ENCODE measurements at regions not wholly inside any gene's neighbourhood (a gene's known extent, or its start where the extent isn't known, plus 50 kb on each side); places are given as distances from the start of the nearest gene placed in this dataset.
"Not testable (repeated sequence)": the region's sequence is repeated elsewhere in the genome, so short reads cannot be mapped to it uniquely, and the experiment has no call there.

DNA sequence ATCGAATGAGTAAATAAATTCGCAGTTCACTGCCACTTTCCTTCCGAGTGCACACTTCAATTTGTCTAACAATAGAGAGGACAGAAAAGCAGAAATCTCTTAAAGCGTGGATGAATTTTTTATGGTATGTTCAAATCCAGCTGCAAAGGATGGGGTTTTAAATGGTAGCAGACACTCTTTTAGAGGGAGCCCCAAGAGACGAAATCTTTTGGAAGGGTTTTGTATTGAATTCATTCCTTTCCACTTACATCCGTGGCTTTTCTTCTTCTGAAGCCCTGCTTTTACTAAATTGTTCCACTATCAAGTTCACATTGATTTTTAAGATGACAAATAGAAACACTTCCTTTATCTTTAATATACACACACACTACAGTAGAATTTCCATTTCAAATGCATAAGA is 680.7 kb downstream of the NR4A2 start:
- DNase-seq, result no peak

DNA sequence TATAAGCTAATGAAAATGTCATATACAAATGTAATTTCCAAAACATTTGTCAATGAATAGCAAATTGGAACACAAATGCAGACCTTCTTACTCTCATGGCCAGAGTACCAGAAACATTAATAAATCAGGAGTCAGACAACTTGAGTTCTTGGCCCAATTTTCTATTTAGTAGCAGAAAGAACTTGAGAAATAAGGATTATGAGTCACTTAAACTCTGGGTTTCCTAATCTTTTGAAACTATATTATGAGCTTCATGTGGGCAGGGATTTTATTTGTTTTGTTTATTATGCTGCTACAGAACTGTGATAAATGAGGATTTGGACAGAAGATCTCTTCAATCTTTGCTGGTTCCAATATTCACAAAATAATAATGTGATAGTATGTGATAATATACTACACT is 686.7 kb downstream of the NR4A2 start:
- no peak for DNase-seq

DNA sequence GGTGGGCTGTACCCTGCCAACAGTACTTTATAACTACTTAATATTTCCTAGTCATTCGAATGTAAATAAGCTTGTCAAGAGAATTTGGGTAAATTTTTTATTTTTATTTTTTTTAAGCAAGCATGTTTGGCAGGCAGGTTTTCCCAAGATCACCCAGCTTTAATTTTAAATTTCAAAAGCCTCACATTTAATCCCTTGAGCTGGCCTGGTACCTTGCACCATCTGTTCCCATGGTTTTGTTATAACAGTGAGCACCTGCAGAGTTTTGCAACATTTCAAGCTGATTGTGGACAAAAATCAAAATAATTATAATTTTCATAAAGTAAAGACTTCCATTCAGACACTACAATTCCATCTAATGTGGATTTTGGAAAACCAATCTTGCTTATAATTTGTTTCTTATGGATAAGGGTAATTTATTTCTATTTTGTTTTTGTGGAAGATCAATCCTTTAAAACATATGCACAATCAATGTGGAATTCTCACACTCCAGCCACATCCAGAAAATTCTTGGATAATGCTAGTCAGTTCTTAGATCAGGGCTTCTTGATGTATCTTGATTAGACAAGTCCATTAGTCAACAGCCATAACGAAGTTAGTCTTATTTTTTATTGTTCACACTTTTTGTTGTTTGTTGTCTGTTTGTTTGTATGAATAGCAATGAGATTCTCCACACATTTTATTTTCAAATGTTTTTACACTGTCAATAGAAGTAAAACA is 689.3 kb downstream of the NR4A2 start:
- no peak for DNase-seq

DNA sequence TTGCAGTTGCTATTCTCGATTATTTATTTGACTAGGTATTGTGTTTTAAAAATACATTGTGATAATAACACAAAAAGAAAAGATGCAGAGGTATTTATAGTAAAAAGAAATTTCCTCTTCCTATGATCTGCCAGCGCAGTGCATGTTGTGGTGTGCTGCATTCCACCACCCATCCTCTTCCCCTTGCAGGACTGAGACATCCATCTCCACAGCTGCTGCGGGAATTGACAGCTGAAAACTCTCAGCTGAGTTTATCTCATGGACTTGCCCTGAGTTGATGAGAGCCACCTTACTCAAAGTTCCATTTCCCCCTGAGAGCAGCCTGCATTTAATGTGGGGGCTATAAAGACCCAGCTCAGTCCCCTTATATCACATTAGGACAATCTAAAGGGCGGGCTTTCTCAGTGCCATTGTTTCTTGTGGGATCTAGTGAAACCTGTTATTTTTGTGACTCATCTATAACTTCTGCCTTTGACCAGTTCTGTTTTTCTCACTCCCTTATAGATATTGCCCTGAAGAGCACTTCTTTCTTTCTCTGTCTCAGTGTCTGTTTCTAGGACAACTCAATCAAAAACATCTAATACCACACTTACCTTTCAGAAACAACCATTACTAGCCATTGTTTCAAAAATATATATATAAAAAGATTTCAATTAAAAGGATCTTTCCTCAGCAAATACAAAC is 698.5 kb downstream of the NR4A2 start:
- no peak for DNase-seq

DNA sequence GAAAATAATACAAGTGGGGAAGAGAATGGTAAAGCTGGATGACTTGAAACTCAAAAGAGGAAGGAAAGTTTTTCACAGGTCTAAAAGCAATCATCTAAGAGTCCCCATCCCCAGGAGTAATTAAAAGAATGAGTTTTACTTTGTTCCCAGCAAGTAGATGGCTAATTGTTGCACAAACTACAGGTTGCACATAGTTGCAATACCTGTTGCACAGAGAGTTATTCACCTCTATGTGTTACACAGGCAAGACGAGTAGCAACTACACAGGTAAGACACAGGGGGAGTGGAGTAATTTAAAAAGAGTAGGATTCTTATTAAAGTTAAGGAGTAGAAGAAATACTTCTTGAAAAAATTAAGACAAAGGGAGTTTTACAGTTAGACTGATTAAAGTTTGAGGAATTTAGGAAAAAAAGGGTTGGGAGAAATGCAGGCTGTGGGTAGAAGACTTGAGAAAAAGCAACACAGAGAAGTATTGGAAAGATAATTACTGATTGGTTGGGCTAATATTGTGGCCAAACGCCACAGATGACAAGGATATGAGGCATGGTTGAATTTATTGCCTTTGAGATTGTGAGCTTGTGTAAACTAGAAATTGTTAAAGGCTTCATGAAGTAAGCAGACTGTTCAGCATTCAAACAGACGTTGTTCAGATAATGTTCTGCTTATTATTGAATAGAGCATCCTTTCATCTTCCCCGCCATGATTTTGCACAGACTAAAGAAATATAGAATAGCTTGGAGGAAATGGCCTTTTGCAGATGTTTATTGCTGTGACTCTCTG is 699.3 kb downstream of the NR4A2 start:
- no peak for DNase-seq

DNA sequence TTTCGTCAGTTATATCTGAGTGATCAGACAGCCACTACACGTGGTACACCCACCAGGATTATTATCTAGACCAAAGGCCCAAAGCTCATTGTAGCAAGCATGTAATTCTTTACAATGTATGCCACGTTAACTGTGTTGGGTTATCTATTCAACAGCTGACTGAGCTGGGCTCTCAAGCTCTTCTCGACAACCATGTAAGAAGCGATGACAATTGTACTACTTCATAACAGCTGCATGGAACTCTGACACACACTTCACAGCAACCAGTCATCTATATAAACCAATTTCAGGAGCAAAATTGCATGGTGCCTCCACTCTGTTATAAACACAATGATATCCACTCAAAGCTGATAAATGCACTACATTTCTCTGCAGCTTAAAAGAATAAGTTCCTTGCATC is 701.8 kb downstream of the NR4A2 start:
- DNase-seq, result no peak

DNA sequence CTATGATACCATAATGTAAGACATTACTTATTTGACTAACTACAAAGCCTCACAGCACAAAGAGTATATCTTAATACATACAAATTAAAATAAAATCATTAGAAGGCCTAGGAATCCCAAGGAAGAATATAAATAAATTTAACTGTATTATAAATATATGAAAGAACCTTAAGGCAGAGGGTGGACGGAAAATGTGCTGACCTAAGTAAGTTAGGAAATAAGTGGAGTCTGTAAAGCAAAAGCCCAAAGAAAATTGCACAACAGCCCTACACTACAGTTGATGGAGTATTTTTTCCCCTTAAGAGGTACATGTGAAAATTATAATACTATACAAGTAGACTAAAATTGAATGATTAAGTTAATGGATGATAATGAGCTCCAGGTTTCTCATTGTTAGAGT is 710.1 kb downstream of the NR4A2 start:
- no peak for DNase-seq

DNA sequence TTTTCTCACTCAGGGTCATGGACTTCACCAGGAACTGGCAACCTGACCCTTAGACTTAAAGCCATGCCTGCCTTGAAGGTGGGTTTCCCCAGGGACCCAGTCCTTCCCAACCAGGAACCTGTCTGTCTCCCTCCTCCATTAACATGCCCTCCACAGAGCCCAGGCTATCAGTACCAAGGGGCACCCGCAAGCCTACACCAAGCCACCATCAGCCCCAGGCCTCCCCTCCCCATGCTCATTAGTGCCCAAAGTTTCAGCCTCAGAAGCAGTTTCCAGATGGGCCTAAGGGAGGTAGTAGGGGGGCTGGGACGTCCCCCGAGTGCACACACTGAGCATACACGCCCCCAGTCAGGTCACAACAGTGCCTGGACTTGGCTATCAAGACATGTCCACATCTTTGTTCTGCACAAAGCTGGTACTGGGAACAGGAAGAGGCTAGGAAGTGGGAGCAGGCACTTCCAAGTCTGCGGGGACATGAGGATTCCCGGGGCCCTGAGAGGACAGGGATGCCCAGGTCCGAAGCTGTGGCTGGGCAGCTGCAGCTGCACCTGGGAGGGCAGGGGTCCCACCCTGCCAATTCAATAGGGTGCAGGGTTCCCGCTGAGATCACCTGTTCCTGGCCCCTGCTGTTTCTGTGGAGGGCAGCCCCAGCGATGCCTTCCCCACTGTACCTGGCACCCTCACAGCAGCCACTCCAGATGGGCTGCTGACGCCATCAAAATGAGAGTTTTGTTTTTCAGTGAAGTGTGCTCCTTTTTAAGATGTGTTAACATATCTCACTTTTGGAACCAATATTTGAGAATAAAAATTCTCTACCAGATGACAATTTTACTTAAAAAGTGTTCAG is 731.4 kb downstream of the NR4A2 start:
- DNase-seq, result no peak

DNA sequence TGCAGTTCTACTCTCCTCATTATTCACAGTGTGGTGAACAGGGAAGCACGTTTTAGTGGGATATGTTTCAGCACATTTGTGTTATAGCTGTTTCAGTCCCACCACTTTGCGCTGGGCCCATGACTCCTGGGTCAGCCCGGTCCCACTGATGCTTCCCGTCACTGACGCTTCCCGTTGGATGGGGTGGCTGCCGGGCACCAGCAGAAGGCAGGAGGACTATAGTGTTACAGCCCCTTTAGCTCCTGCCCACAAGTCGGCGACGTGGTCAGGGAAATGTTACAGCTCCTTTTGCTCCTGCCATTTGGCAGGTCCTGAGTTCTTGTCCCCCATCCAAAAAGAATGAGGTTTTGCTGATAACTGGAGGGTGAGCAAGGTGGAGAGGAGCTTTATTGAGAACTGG is 732.2 kb downstream of the NR4A2 start:
- no peak for DNase-seq

DNA sequence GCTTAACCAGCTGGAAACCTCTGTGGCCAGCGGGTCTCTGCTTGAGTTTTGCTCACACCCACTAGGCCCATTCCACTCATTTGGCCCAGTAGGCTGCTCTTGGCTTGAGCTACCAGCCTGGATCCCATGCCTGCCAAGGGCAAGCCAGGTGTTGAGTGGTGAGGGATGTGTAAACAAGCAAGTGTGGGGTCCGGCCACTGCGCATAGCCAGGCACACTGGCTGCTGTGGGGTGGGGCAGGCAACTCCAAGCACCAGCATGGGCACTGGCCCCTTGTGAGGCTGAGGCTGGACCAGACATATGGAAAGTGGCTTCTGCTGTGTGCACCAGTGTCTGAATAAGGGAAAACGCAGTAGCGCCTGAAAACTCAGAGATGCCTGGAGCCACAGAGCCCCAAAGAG is 732.7 kb downstream of the NR4A2 start:
- DNase-seq, result no peak

DNA sequence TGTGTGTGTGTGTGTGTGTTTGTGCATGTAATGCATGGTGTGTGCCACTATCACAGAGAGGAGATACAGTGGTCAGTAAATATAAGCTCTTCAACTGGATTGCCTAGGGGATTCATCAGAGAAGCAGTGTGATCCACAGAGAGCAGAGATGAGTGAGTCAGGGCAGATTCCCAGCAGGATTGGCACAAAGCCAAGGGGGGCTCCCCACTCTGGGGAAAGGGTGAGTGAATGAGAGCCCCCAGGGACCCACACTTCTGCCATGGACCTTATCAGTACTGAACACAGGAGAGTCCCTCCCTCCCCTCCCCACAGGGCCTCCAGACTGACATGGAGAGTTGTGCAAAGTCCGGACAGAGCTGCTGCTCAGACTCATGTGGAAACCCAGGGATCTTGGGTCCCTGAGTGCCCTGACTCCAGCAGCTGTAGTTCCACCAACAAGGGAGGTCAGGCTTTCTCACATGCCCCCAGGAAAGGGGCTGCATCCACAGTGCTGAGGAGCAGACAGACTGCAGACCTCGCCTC is 748.8 kb downstream of the NR4A2 start:
- DNase-seq, result no peak

DNA sequence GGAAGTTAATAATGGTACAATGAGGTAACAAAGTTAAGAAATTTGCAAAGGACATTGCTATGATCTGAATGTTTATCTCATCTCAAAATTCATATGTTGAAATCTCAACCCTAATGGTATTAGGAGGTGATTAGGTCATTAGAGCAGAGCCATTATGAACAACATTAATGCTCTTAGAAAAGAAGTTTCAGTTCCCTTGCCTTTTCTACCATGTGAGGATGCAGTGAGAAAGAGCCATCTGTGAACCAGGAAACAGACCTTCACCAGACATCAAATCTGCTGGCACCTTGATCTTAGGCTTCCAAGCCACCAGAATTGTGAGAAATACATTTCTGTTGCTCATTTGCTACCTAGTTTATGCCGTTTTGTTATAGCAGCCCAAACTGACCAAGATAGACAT is 757.6 kb downstream of the NR4A2 start:
- no peak for DNase-seq

DNA sequence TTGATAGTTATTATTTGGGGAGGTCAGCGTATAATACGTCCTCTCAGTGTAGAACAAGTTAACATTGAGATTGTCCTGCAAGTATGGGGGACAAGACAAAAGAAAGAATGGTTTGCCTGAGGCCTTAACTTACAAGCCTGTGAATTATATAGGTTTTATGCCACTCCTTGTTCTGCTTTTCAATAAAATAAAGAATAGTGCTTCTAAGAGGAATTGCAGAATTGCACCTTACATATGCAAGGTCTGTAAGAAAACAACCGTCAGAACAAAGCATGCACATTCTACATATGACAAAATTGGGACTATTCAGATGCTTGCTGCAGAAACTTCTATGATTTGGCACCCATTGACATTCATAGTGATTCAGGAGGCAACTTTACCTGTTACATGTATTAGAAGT is 785.0 kb downstream of the NR4A2 start:
- no peak for DNase-seq

DNA sequence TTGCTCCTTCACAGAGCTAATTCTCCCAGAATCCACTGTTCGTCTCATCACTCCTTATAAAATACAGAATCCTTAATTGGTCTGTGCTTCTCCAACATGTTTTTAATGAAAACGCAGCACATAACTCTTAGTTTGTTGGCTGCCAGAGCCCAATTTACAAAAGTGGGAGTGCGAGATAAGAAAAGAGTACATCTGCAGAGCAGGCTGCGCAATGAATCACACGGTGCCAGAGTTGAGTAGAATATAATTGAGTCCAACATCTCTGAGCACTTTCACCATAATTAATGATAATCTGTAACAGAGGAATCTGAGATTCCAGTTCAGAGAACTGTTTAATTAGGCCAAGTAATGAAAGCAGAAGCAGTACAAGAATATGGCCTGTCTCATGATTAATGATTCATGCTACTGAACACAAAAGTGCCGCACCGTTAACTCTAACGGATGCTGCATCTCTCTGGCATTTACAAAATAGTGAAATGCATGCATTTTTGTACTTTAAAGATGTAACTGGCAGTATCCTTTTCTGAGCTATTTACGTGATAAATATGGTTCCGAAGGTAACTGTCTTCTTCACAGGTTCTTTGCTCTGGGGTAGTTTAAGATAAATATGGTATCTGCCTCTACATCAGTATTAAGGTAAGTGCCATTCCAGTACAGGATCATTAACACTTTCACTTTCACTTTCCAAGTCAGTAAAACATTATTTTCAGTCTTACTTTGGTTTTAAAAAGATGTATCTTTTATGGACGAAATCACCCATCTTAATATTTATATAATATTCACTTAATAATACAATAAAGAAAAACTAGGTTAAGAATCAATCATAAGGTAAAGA is 785.6 kb downstream of the NR4A2 start:
- no peak for DNase-seq

DNA sequence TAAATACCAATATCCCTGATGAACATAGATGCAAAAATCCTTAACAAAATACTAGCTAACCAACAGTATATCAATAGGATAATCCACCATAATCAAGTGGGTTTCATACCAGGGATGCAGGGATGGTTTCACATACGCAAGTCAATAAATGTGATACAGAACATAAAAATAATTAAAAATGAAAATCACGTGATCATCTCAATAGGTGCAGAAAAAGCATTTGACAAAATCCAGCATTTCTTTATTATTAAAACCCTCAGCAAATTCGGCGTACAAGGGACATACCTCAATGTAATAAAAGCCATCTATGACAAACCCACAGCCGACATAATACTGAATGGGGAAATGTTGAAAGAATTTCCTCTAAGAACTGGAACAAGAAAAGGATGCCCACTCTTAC is 793.5 kb downstream of the NR4A2 start:
- DNase-seq, result not testable (repeated sequence)

DNA sequence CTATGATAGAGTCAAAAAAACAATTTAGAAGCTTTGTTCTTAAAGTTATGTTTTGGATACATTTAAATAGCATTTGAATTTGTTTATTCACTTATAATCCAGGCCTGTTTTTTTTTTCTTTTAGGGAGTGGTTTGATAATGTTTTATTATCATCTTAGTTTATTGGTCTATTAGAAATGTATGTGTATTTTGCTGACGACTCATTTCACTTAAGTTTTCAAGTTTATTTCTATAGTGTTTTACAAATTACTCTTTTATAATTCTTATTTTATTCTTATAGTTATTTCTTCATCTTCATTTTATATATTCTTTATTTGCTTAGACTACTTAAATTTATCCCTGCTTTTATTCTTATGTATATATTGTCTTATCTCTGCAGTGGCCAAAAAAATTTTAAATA is 804.5 kb downstream of the NR4A2 start:
- DNase-seq, result no peak

DNA sequence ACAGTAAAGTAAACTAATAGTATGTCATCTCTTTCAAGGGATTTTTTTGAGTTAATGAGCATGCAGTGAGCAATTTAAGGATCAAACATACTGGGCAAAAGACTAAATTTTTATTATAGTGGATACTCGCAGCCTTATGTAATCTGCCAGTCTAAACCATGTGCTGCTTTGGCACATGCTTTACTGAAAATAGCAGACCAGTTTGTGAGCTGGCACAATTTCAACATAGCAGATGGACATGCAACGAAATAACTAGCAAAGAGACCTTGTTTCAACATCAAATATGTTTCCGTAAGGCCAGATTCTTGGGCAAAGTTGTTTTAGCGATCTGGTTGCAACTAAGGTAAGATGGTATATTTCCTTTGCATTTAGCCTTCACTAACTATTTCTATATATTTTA is 807.3 kb downstream of the NR4A2 start:
- no peak for DNase-seq

DNA sequence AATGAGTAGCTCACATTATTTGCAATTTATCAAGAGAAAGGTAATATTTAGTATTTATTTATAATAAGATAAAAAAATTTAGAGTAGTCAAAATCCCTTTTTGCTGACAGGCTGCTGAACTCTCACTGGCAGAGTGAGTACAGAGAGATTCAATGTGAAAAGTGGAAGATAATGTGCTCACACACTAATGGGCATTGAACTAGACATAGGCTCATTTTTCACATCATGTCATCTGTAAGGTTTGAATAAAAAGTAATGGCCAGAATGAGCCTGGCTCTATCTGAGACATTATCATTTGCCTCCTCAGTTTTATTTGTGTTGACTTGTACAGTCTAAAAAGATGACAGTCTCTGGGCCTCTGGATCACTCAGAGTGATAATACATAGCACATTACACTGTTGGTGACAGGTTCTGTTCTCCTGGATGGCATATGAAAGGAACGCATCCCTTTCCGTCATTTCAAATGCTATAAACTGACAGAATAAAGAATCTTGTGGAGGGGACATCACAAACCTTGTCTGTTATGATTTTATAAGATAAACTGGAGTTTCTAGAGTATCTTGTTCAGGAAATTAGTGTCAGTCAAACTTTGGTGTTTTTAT is 812.9 kb downstream of the NR4A2 start:
- no peak for DNase-seq

DNA sequence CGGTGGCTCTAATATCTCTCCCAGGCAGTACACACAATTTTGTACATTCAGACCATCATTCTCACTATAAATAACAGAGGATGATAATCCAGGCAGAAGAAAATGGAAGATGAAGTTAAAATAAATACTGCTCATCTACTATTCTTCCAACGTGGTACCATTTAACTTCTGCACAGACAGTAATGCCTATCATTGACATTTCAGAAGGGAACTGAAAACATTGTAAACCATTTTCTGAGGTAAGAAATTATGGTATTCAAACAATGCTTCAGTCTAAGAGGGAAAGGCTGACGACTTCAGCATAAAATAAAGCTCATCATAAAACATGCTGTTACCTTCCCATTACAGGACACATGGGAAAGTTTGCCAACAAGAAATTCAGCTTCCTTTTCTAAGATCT is 814.4 kb downstream of the NR4A2 start:
- no peak for DNase-seq

DNA sequence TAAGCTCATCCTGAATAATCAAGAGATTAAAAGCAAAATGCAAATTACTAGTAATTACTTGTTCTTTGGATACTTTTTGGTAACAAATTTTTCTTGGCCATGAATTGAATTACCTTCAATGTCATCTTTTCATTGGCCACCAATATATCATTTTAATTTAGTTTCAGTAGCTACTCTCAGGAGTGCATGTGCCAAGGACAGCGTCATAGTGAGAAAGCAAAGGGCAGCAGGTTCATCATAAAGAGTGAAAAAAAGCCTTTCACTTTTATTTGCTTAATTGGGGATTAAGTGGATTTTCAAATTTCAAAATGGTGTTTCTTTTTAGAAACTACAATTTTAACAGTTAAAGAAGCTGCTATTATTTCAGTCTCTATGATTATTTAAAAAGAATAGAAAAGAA is 815.2 kb downstream of the NR4A2 start:
- no peak for DNase-seq

DNA sequence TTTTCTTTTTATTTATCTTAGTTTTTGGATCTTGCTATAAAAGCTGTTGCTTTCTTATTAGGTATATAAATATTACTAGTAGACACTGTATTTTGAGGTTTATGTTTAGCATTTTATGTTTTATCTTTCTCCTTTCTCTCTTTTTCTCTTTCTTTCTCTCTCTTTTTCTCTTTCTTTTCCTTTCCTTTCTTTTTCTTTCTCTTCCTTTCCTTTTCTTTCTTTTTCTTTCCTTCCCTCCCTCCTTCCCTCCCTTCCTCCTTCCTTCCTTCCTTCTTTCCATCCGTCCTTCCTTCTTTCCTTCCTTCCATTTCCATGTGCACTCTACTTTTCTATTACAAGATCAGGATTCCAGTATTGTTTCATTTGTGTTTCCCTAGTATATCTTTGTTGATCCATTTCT is 814.8 kb downstream of the KCNJ3 start:
- no peak for DNase-seq

DNA sequence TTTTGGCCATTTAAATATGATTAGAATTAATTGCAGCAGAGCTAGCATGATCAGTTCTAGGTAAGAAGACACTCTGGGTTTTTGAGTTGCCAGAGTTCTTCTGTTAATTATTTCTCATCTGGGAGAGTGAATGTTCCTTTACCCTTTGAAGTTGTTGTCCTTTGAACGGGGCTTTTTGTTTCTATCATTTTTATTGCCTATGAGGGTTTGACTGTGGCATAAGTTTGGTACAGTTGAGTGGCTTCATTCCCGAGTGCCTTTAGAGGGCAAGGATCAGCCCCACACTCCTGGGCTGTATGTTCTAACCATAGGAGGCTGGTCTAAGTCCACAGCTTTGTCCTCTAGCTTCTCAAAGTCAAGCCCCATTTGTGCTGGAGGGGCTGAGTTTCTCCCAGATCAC is 804.3 kb downstream of the KCNJ3 start:
- no peak for DNase-seq

All from stimulated activated CD4-positive, alpha-beta T cell treated with anti-CD3 and anti-CD28 coated beads, Interleukin-1b, Interleukin-23, amount 100 ng/mL, for 48 hours (primary cell).